Esophagus mucosa (tissue), 1 donor: ENCODE measurements at regions not wholly inside any gene's neighbourhood (a gene's known extent, or its start where the extent isn't known, plus 50 kb on each side); places are given as distances from the start of the nearest gene placed in this dataset.

Source experiments
- ATAC-seq: fragments of 200-7000 bp; cut with Tn5 transposase; one replicate; pipeline ENCODE4 v1.9.1; 2020
- donor health status: DM: yes; HTN: yes; CAD: no.

- ATAC-seq: no peak
These were observed 125.7 kb upstream of the SNTG2 start for GRCh38 chr2:824954-825353.

DNA sequence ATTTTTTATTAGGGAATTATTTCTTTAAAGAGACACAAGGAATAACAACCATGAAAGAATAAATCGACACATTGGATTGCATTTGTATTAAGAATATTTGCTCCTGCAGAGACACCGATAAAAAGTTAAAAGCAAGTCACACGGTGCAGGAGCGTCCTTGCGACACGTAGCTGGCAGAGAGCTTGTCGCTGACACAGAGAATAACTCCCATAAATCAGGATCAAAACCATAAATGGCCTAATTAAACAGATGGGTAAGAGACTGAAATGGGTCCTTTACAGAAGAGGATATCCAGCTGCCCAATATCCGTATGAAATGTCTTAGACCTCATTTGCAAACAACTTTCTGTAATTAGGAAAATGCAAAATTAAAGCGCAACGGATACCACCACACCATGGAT lies 126.1 kb upstream of the SNTG2 start:
- no peak for ATAC-seq

- no peak for ATAC-seq
These were observed 129.1 kb upstream of the SNTG2 start for GRCh38 chr2:821546-821945.

DNA sequence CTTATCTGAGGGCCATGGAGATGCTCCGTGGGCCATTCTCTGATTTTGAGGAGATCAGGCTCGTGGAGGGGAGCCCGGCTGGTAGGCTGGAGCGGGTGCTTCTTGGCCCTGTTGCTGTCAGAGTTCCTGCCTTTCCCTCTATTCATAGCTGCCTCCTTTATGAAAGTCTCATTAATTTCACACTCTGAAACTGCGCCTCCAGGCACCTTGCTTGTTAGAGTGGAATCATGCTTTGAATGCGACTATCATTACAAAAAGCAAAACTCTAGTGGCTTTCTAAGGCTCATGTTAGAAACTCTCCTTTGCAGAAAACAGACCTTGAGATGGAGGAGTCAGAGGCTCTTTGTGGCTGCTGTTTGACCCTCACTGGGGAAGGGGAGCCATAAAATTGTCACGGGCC lies 131.0 kb upstream of the SNTG2 start:
- no peak for ATAC-seq

DNA sequence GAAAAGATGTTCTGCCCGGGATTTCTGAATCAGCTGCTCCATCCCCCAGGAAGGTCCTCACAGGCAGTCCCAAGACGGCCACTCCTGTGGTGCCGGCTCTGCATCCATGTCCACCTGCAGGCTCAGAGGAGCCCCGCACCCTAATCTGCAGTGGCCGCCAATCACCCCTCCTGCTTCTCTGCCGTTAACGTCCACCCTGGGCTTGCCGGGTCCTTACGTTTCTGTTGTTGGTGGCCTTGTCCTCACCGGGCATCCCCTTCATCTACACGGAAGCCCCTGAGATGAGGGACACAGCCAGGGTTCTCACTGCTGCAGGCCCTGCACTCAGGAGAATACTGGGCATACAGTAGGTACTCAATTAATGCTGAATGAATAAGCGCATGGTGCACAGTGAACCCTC lies 131.5 kb upstream of the SNTG2 start:
- no peak for ATAC-seq

GRCh38 chr2:817336-818015 lies 133.2 kb upstream of the SNTG2 start:
- no peak for ATAC-seq

GRCh38 chr2:816278-816677 lies 134.4 kb upstream of the SNTG2 start:
- no peak for ATAC-seq

DNA sequence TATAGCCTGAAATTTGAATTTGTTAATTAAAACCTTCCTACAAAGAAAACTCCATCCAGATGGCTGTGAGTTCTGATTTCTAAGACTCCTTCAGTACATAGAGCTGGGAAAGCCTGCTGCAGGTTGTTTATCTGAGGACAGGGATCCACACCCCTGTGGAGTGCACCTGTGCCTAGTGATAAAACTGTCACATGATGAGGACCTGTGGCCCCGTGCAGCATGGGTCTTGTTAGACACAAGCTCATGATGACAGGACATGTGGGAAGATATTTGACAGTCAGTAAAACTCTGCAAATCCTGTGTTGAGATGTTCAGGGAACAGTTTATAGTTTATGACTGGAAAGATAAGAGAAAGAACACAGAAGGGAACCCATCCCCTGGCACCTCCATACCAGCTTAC lies 133.2 kb upstream of the TMEM18 start:
- no peak for ATAC-seq

GRCh38 chr2:807300-807699 lies 130.1 kb upstream of the TMEM18 start:
- ATAC-seq: no peak

DNA sequence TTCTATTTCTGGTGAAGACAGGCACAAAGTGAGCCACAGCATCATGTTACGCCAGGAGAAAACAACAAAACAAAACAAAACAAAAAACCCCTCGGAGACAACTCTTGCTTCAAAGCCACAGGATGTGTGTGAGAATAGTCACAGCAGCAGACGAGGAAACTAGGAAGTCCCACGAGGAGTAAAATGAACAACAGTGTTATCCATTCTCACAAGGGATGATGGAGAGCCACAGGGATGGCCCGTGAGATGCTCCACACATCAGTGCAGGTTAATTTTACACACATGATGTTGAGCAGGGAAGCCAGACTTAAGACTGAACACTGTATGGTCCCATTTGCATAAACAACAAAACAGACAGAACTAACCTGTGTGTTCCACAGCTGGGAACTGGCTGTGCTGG lies 128.5 kb upstream of the TMEM18 start:
- ATAC-seq: no peak

GRCh38 chr2:797993-798392 lies 120.8 kb upstream of the TMEM18 start:
- ATAC-seq: no peak

GRCh38 chr2:797556-797955 lies 120.3 kb upstream of the TMEM18 start:
- ATAC-seq: no peak

GRCh38 chr2:796141-796985 lies 119.2 kb upstream of the TMEM18 start:
- ATAC-seq: no peak

- no peak for ATAC-seq
These were observed 118.4 kb upstream of the TMEM18 start for GRCh38 chr2:795531-796041.

DNA sequence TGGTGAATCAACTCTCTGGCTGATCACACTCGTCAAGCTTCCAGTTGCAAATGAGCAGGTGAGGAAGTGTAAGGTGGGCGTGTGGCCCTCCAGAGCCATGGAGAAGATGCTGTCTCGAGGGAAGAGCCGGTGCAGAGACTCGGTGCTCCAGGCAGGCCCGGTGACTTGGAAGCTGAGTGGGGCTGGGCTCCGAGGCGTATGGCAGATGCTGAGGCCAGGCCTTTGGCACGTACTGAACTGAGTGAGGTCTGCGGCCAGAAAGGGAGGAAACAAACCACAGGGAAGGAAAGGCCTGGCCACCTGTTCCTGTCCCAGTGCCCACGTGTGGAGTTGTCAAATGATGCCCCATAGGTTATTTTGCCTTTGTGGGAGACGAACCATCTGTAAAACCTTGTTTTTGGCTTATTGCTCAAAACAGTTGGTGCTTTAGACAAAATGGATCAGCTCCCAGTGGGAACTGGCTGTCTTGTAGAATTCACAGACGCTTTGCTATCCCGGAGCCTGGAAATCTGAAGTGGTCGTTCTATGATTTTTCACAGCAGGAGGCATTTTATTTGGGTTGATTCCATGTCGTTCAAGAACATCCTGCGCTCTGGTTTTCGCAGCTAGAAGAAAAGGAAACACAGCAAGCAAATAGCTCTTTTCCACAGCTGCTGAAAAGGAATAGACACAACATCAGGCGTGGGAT lies 117.5 kb upstream of the TMEM18 start:
- ATAC-seq: no peak

- no peak for ATAC-seq
These were observed 116.0 kb upstream of the TMEM18 start for GRCh38 chr2:793236-793635.

DNA sequence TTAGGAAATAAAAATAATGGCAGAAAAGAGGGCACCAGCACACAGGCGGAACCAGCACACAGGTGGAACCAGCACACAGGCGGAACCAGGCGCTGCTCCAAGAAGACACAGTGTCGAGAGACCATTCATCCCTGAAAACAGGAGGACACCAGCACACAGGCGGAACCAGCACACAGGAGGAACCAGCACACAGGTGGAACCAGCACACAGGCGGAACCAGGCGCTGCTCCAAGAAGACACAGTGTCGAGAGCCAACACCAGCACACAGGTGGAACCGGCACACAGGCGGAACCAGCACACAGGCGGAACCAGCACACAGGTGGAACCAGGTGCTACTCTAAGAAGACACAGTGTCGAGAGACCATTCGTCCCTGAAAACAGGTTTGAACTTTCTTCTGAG lies 115.5 kb upstream of the TMEM18 start:
- no peak for ATAC-seq

- no peak for ATAC-seq
These were observed 113.5 kb upstream of the TMEM18 start for GRCh38 chr2:790634-791245.

GRCh38 chr2:790081-790480 lies 112.9 kb upstream of the TMEM18 start:
- ATAC-seq: no peak

DNA sequence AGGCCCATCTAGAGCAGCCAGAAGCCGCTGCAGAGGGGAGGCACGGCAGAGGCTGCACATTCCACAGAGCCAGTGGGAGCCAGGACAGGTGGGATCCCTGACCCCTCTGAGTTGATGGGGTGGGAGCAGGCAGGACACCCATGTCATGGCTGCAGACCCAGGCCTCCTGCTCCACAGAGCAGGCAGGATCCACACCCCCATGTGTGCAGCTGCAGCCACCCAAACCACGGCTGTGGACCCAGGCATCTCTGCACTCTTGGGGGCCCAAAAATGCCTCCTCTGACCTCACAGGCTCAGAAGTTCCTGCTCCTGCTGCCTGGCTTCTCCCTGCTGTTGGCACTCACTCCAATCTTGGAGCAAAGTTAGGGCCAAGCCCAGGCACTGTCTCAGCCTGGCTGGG lies 112.3 kb upstream of the TMEM18 start:
- ATAC-seq: no peak

- ATAC-seq: no peak
These were observed 111.2 kb upstream of the TMEM18 start for GRCh38 chr2:788227-789032.

DNA sequence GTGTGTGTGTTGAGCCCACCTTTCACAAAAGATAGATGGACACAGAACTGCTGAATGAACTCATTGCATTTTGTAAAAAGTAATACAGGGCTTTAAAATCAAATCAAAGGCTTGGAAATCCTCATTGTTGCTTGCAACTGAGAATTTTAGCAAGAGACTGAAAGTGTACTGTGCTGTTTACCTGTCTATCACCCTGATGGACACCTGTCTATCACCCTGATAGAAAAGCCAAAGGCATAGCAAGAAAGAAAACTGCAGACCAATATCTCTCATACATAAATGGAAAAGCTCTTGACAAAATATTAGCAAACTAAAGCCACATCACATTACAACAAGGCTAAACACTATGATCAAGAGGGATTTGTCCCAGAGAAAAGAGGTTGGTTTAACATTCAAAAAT lies 107.5 kb upstream of the TMEM18 start:
- ATAC-seq: no peak
